ENCODE measurements at regions not wholly inside any gene's neighbourhood (a gene's known extent, or its start where the extent isn't known, plus 50 kb on each side); places are given as distances from the start of the nearest gene placed in this dataset.
"Not testable (repeated sequence)": the region's sequence is repeated elsewhere in the genome, so short reads cannot be mapped to it uniquely, and the experiment has no call there.

GRCh38 chr11:64438986-64439771, 80.2 kb downstream of the RPS6KA4 start:
- H3K27ac ChIP-seq, result no peak overlapping the region
- no peaks in the 10 kb centered on the region for H3K36me3 ChIP-seq
- TF ChIP-seq CTCF (IDR thresholded peaks at IDR 0.05), result no peak
- no peak for TF ChIP-seq POLR2A (IDR thresholded peaks at IDR 0.05)
- no peaks in the 10 kb centered on the region for H3K9me3 ChIP-seq
- H3K27me3 ChIP-seq, result no peaks in the 10 kb centered on the region
- no peak overlapping the region for H3K4me3 ChIP-seq
- DNase-seq, result no peak
- no peaks in the 10 kb centered on the region for H3K4me1 ChIP-seq

GRCh38 chr11:64439772-64440491, 81.0 kb downstream of the RPS6KA4 start:
- not testable (repeated sequence) for H3K27ac ChIP-seq, H3K27me3 ChIP-seq, H3K9me3 ChIP-seq, DNase-seq, H3K4me3 ChIP-seq, H3K4me1 ChIP-seq, H3K36me3 ChIP-seq

DNA sequence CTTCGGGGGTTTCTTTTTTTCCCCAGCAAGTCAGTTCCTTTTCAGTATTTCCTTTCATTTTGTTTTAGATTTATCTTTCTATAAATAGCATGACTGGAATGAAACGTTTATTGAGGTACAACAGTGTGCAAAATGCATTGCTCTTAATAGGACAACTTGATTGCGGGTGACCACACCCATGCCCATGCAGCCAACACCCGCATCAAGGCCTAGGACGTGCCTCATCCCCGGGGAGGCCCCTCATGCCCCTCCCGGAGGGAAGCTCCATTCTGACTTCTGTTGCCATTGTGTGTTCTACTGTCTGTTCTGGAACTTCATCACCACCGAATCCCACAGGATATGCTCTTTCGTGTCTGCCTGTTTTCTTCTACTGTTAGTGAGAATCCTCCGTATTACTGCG, 82.2 kb downstream of the RPS6KA4 start:
- TF ChIP-seq POLR2A (IDR thresholded peaks at IDR 0.05) (no peak), CTCF (IDR thresholded peaks at IDR 0.05) (no peak)
- no peak overlapping the region for H3K27ac ChIP-seq
- no peaks in the 10 kb centered on the region for H3K4me1 ChIP-seq
- no peaks in the 10 kb centered on the region for H3K9me3 ChIP-seq
- no peak overlapping the region for H3K4me3 ChIP-seq
- DNase-seq, result no peak
- H3K27me3 ChIP-seq, result no peaks in the 10 kb centered on the region
- H3K36me3 ChIP-seq, result no peaks in the 10 kb centered on the region

DNA sequence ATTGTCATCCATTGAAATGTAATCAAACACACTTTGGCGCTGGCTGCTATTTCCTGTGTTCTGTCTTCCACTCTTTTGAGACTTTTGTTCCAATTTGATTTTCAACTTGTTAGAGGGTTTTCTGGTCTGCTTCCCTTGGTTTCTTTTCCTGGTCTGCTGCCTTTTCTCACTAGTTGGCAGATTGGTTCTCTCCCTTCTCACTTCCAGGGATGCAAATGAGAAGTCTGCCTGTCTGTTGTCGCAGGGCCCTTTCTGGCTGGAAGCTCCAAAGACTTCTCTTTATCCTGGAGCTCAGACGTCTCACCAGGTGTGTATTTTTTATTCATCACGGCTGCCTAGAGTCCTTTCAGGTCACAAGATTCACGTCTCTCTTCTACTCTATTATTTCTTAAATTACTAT, 84.0 kb downstream of the RPS6KA4 start:
- Histone ChIP-seq H3K27me3 (no peaks in the 10 kb centered on the region), H3K27ac (no peak overlapping the region), H3K4me1 (peaks cover 0 to 2% (median under 1%) of the 10 kb centered on the region in 4 donors), H3K4me3 (no peak overlapping the region), H3K36me3 (no peaks in the 10 kb centered on the region), H3K9me3 (no peaks in the 10 kb centered on the region)
- TF ChIP-seq POLR2A (IDR thresholded peaks at IDR 0.05) (no peak), CTCF (IDR thresholded peaks at IDR 0.05) (no peak)
- no peak for DNase-seq

DNA sequence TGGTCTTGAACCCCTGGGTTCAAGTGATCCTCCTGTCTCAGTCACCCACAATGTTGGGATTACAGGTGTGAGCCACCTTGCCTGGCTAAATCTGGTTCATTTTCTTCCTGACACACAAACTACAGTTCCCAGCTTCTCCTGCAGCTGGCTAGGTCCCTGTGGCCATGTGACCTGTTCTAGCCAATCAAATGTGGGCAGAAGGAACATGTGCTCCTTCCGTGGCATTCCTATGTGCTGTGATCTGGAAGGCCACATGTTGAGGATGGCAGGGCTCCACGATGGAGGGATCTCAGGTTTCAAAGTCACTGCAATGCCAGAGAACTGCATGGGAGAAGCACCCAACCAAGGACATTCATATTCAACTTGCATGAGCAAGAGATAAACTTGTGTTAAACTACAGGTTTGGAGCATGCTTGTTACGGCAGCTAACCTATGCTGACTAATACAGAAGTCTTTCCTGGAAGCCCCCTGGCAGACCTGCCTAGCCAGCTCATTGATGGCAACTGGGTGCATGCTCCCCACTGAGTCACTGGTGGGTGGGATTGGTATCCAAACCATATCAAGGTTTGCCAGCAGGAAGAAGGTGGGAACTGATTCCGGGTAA, 86.0 kb downstream of the RPS6KA4 start:
- H3K36me3 ChIP-seq, result no peaks in the 10 kb centered on the region
- no peak overlapping the region for H3K4me3 ChIP-seq
- no peaks in the 10 kb centered on the region for H3K9me3 ChIP-seq
- no peak for DNase-seq
- H3K4me1 ChIP-seq, result peaks cover 0 to 21% (median 16%) of the 10 kb centered on the region in 4 donors
- H3K27ac ChIP-seq, result no peak overlapping the region
- no peaks in the 10 kb centered on the region for H3K27me3 ChIP-seq
- TF ChIP-seq CTCF (IDR thresholded peaks at IDR 0.05) (no peak), POLR2A (IDR thresholded peaks at IDR 0.05) (no peak)

- no peak overlapping the region for H3K4me3 ChIP-seq
- no peak for TF ChIP-seq CTCF (IDR thresholded peaks at IDR 0.05)
- TF ChIP-seq POLR2A (IDR thresholded peaks at IDR 0.05), result no peak
These were observed 86.7 kb downstream of the RPS6KA4 start for GRCh38 chr11:64445651-64446050.

More at GRCh38 chr11:64445651-64446050, 86.7 kb downstream of the RPS6KA4 start:
- Histone ChIP-seq H3K9me3 (no peaks in the 10 kb centered on the region), H3K36me3 (no peaks in the 10 kb centered on the region), H3K27ac (no peak overlapping the region), H3K4me1 (peaks cover 0 to 21% (median 16%) of the 10 kb centered on the region in 4 donors), H3K27me3 (no peaks in the 10 kb centered on the region)
- DNase-seq, result no peak
